HG03439 (cell line): ENCODE measurements at regions not wholly inside any gene's neighbourhood (a gene's known extent, or its start where the extent isn't known, plus 50 kb on each side); places are given as distances from the start of the nearest gene placed in this dataset.
"Not testable (repeated sequence)": the region's sequence is repeated elsewhere in the genome, so short reads cannot be mapped to it uniquely, and the experiment has no call there.

ENCODE experiments used
- ATAC-seq: cut with Tn5 transposase; IDR thresholded peaks from one replicate; pipeline ENCODE4 v1.9.1; 2021; ENCODE audit warnings: mild to moderate bottlenecking, moderate library complexity; ENCODE audit not compliant: unreplicated experiment

DNA sequence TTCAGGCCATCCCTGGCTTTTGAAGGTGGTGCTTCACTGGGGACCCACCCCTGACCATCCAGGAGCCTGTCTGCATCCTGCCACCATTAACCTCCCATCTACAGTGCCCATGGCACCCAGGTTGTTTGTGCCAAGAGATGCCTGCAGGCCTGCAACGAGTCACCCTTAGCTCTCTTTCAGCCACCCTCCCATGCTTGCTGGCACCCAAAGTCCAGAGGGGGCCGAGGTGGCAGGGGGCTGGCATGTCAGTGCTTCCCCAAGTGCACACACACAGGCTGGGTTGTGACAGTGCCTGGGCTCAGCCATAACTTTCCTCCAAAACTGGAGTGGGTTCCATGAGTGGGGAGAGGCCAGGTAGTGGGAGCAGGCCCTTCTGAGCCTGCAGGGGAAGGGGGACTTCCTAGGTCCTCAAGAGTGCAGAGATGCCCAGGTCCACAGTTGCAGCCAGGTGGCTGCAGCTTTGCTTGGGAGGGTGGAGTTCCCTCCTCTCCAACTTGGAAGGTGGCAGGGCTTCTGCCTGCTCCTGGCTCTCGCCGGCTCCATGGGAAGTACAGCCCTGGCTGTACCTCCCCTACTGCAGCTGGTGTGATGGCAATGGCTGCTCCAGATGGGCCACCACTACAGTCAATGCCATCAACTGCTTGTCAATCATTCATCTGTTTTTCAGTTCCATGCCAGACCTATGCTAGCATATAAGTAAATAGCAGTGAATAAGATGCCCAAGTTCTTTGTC lies 235.9 kb upstream of the GIMD1 start:
- no peak for ATAC-seq

DNA sequence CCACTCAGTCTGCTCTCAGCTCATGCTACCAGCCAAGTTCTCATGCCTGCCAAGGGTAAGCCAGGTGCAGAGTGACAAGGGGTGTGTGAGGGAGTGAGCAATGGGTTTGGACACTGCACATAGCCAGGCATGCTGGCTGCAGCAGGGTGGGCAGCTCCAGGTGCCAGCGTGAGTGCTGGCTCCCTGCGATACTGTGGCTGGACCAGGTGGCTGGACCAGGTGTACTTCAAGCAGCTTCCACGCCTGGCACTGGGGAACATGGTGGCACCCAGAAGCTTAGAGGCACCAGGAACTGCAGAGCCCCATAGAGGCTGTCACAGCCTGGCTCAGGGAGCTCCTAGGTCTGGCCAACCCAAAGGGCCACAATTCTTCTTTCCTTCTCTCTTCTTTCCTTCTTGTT lies 234.9 kb upstream of the GIMD1 start:
- no peak for ATAC-seq

DNA sequence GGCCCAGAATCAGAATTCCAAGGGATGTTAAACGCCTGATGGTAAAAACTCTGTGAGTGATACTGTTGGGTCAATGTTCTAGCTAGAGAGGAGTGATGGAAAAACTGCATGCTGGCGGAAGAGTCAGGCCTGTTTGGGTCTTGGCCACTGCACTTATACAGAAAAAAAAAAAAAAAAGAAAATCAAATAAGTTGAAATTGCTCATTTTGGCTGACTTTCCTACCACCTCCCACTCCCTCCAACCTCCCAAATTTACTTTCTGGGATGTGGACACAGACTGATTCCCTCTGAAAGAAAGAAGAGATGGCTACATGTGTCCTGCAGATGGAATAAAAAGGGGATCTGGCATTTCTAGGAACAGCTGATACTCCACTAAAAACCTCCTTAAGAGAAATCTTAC lies 234.1 kb upstream of the GIMD1 start:
- no peak for ATAC-seq

DNA sequence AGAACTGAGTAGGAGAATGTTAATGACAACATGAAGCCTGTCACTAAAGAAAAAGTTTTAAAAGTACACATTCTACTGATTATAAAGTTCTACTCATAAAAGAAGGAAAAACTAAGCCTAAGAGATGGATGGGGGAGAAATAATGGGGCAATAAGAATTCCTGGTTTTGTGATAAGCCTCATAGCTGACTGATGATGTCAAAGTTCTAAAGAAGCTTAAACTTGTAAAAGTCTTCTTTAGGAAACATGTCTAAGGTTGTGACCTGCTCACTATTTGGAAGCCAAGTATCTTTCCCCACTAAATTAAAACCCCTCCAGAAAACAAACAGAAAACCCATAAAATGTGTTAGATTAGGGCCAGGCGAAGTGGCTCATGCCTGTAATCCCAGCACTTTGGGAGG lies 232.9 kb upstream of the GIMD1 start:
- no peak for ATAC-seq

DNA sequence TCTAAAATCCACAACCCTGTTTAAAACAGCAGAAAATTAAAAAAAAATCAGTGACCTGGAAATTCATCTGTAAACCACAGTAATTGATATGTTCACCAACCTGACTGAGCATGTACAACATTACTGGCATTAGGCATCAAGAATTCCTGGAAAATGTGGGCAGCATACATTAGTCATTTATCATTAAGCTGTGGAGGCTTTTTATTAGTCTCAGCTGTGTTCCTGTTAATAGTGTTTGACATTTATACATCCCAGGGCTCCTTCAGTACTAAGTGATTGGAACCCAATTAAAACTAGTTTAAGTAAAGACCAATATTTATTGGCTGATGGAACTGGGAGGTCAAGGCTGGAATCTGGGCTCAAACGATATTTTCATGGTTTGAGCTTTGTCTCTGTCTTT lies 227.3 kb upstream of the GIMD1 start:
- no peak for ATAC-seq

DNA sequence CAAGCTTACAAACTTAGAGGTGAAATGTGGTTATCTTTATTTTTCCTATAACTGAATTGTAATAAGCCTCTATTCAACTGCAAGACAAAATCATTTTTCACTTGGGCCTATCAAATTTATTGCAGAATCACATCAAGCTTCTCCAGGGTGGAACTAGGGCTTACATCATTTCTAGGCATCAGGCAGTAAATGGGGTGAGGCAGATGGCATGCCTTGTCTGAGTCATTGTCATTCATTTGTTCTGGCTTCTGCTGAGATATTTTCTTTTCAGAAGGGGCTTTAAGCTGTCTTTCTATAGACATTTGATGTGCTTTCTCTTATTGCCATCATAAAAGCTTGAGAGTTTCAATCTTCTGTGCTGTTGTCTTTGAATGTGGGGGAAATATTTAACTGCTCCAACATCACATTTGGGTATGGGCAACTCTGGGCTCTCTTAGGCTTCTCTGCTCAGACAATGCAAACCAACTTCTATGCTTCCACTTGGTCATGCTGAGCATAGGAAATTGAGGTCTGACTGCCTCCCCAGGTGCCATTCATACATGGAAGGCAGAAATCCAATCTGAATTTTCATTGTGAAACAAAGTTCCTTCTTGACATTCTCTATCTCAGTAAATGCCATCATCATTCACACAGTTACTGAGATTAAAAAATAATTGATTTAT lies 225.8 kb upstream of the GIMD1 start:
- ATAC-seq = no peak

DNA sequence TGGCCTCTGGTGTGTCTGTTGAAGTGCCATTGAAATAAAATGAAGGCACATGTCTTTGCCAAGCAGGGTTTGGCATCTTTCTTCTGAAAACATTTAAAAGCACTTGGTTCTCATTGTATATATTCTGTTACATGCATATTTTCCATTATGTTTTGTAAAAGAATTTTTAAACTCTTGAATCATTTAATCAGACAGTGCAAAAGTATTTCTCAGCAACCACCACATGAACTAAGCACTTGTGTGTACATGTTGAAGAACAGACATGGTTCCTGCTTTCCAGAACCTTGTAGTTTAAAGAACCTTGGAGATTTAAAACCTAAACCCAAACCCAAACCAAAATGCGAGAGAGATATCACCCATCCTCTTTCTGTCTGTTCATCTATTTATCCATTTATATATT lies 220.3 kb upstream of the GIMD1 start:
- no peak for ATAC-seq

DNA sequence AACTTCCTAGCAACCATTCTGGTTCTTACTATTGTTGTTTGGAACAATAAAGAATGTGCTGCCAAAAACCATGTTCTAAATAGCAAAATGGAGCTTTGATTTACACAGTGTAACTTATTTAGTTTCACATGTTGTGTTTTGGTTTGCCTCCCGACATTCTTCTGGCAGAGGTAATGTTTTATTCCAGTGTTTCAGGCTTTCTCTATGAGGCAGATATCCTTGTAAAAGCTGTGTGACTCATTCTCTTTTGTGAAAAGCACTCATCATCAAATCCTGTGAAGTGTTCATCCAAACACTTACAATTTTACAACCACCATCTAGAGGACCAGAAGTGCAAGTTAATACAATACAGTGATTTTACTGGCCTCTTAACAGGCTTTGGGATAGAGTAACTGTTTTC lies 219.0 kb upstream of the GIMD1 start:
- no peak for ATAC-seq

DNA sequence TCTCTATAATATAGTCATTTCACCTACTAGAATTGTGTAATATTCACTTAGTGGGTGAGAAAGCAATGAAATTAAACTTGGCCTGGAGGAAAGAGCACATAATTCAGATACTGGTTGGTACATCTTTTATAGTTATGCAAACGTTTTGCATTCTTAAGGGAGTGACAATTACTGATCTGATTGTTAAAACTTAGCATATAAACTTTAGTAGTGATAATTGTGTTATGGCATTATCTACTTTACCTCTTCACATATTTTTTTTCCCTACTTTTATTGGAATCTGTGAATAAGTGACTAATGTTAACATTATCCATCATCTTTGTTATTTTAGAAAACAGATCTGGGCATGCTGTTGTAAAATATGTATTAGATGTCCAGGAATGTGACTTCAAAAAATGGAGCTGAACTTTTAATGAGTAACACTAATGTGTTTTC lies 217.4 kb upstream of the GIMD1 start:
- no peak for ATAC-seq

DNA sequence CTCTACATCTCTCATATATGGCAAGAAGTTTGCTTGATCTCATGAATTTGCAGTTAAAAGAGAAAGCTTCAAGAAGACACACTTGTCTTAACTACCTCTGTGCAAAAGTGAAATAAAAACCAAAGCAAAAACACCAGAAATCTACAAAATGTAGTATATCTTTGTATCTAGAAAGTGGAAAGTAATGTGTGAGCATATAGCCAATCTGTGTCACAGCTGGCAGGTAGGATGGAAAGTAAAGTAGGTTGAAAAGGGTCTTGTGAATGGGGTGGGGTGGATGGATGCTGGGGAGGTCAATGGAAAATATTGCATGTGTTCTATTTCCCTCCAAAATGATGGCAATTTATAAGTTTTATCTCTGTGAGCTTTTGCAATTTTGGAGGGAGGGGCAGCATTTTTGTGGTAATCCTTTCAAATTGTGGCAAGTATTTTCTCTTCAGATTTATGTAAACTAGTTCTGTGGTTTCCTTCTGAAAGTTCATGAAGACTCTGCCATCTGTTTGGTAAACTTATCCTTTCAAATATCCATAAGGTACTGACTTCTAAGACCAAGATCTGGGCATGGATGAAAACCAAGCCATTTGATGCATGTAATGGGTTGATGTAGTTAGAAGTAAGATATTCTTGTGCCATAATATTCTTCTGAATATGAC lies 215.9 kb upstream of the GIMD1 start:
- ATAC-seq = no peak

DNA sequence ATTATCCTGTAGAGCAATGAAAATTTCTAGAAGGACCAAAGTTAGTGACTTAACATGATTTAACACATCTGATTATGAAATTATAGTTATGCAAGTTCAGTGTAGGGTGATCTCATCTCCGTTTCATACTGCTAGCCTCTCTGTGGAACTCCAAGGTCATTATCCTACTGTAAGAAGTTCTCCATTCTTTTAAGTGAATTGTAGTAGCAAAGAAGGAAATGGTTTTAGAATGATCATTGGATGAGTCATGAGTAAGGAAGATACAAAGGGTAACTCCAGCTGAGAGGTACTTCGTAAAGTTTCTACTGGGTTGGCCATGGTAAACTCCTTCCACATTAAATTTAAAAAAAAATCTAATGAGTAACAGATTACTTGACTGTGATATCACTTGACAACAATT lies 215.0 kb upstream of the GIMD1 start:
- no peak for ATAC-seq

DNA sequence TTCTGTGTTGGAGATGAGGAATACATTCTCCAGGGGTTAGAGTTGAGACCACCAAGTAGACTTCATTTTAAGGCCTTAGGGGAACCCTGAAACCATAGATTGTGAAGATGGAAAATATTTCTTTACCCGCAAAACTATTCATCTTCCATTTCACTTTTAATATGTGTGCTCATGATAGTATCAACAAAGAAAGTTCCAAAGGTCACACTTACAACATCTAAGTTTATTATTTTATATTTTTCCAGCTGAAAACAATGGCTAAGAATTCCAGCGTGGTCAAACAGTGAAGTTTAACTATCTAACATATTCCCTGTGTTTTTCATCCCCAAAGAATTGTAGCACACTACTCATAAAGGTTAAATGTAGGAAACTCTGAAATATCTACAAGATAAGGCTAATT lies 214.5 kb upstream of the GIMD1 start:
- no peak for ATAC-seq

DNA sequence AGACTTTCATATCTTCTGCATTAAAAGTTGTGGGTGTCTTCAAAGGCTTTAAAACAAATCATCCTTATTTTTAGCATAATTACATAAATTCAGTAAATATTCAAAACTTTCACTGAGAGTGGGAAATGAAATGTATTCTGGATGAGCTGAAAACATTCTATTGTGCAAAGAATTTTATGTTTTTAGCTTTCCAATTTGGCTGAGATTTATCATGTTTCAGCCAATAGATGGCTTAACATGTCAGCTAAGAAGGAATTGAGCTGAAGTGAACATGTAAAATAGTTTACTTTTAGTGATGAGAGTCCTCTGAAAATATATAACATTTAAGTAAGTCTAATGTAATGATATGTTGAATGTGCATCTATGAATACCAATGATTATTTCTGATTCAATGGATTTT lies 213.5 kb upstream of the GIMD1 start:
- no peak for ATAC-seq

DNA sequence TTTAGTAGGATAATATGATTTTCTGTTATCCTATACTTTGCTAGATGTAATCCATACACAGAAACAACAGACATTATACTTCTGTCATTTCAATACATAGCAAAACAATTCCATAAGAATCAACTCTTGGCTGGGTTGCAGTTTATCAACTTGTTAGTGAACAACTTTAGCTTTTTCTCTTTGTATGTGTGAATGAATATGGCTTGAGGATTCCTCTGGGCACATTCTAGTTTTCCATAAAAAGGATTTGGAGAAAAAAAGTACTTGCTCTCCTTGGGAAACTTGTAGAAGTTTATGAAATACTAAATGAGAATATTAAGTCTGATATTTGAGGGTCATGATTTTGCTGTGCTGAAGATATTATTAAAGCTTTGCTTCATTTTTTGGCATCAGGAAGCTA lies 210.7 kb upstream of the GIMD1 start:
- no peak for ATAC-seq

DNA sequence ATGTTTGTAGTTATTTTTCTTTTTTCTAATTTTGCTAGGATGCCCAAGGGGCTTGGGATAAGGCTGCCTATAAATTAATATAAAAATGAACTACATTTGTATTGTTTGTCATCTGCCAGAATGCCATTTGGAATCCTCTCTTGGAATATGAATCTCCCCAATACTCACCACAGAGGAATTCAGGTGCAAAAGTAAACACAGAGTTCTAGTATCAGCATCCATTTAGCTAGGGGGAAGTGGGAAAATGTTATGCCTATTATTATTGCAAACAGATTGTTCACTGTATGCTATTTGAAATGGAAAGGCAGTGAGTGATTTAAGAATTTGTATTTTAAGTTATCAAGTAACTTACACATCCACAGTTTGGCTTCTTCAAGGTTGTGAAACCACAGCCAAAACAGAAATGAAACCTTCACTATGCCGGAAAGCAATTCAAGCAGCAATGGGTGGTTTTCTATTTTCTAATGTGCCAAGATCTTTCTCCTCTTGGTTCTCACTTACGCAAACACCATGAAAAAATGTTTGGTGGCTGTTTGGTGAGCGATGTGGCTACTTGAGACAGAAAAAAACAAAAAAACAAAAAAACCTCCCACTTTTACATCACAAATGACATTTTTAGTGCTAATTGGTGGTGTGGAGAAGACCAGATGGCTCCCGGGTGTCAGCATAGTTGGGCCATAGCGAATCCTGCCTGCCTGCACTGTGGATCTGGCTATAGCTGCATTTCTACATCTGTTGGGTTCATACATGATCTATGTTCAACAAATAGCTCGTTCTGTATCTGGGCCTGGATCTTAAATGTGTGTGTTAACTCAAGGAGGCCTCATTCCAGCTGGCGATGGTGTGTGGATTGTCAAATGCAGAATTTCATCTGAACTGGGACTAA lies 200.8 kb upstream of the GIMD1 start:
- no peak for ATAC-seq

DNA sequence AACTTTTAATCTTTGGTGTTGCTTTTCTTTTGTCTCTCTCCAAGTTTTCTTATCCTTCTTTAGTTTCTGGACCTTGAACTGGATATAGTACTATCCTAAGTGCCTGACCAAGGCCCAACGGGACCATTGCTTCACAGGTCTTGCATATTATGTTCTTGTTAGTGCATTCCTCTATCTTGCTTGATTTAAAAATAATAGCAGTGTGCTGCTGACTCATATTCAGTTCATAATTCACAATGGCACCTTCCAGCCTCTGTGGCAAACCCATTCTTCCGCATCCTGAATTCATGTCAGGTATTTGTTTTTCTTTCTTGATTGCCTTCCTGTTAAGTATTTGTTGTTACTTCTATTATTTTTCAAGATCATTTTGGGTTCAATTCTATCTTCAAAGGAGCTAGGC lies 197.1 kb upstream of the GIMD1 start:
- no peak for ATAC-seq

DNA sequence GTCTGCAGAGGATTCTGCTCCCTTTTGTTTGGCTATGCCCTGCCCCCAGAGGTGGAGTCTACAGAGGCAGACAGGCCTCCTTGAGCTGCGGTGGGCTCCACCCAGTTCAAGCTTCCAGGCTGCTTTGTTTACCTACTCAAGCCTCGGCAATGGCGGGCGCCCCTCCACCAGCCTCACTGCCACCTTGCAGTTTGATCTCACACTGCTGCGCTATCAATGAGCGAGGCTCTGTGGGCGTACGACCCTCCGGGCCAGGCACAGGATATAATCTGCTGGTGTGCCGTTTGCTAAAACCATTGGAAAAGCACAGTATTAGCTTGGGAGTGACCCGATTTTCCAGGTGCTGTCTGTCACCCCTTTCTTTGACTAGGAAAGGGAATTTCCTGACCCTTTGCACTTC lies 195.1 kb upstream of the GIMD1 start:
- not testable (repeated sequence) for ATAC-seq

DNA sequence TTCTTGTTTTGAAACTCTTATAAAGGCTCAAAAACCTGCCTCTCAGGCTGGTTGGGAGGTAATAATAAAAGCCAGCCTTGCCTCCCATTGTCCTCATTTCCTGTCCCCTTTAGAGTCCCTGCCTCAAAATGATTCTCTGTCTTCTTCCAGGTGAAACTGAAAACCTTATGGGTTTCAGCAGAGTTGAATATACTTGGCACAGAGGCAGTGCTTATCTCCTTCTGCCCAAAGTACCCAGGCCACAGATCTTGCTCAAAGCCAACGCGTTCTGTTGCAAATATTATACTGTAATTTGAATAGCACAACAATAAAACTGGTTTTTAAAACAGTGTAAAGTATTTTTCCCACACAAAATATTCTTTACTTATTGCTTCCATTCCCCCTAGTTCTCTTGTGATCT lies 183.1 kb upstream of the GIMD1 start:
- ATAC-seq = no peak

DNA sequence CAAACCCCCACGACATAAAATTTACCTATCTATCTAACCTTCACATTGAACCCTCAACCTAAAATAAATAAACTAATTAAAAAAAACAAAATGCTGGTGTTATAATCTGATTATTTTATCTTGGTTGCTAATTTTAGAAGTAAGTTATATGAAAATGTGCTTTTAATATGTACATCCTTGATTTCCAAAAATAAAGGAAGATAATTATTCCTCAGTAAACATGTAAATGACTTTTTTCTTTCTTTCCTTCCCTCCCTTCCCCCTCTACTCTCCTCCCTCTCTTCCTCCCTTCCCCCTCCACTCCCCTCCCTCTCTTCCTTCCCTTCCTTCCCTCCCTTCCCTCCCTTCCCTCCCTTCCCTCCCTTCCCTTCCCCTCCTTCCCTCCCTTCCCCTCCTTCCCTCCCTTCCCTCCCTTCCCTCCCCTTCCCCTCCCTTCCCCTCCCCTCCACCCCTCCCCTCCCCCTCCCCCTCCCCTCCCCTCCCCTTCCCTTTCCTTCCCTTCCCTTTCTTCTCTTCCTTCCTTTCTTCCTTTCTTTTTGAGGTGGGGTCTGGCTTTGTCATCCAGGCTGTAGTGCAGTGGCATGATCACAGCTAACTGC lies 180.0 kb upstream of the GIMD1 start:
- no peak for ATAC-seq

DNA sequence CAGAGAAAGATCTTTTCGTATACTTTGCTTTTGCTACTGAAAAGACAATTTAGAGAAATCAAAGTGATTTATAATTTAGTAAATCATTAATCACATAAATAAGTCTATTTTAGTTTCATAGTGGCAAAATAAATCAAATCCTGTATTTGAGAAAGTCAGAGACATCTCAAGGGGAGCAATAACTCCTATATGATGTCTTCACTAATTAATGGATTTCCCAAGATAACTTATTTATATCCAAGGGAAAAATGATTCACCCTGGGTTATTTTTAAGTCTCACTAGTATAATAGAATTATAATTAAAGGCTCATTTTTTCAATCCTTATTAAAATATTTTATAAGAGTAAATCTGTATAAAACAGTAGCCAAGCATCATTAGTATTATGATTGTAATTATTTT lies 177.8 kb upstream of the GIMD1 start:
- ATAC-seq = no peak

DNA sequence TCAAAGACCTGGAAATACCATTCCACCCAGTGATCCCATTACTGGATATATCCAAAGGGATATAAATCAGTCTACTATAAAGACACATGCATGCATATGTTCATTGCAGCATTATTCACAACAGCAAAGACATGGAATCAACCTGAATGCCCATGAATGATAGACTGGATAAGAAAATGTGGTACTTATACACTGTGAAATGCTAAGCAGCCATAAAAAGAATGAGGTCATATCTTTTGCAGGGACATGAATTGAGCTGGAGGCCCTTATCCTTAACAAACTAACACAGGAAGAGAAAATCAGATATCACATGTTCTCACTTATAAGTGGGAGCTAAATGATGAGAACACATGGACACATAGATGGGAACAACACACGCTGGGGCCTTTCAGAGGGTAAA lies 174.0 kb upstream of the GIMD1 start:
- ATAC-seq = not testable (repeated sequence)
